DND-41 (cell line): ENCODE measurements at regions not wholly inside any gene's neighbourhood (a gene's known extent, or its start where the extent isn't known, plus 50 kb on each side); places are given as distances from the start of the nearest gene placed in this dataset.

Source experiments
- ATAC-seq: fragments of 200-7000 bp; cut with Tn5 transposase; 3 replicates; pipeline ENCODE4 v1.9.1; 2021; ENCODE audit warnings: low read depth; ENCODE audit not compliant: insufficient read depth
- DNase-seq: peaks from one replicate; pipeline ENCODE4 v3.0.0-alpha.2; 2020
- H2AFZ ChIP-seq: 2 replicates; pipeline ENCODE4 v1.6.0; 2012; ENCODE audit warnings: low read depth, low read length
- H3K27ac ChIP-seq: 2 replicates; pipeline ENCODE4 v1.5.1; 2012; ENCODE audit warnings: low read length, inconsistent platforms
- H3K27me3 ChIP-seq: fragments of 200-600 bp; sonication (generic); 2 replicates; pipeline ENCODE4 v1.6.0; 2012; ENCODE audit warnings: low read length, mild to moderate bottlenecking, inconsistent platforms; ENCODE audit not compliant: insufficient read depth, poor library complexity
- H3K36me3 ChIP-seq: 2 replicates; pipeline ENCODE4 v1.5.1; 2012; ENCODE audit warnings: low read length, inconsistent platforms; ENCODE audit not compliant: insufficient read depth
- H3K4me1 ChIP-seq: 2 replicates; pipeline ENCODE4 v1.5.1; 2012; ENCODE audit warnings: mild to moderate bottlenecking, low read length; ENCODE audit not compliant: insufficient read depth
- H3K4me2 ChIP-seq: 2 replicates; pipeline ENCODE4 v1.6.0; 2012; ENCODE audit warnings: mild to moderate bottlenecking, moderate library complexity, low read length, inconsistent platforms; ENCODE audit not compliant: insufficient read depth
- H3K4me3 ChIP-seq, 2 experiments: fragments of 200-600 bp in 1 of 2; shearing (Covaris generic) in 1 of 2; 2 replicates each; pipeline ENCODE4 v1.5.1; 2012 to 2016; ENCODE audit warnings: inconsistent platforms in 2 of 2, low read length in 2 of 2, mild to moderate bottlenecking in 2 of 2, low read depth in 1 of 2, moderate library complexity in 1 of 2
- H3K79me2 ChIP-seq: 2 replicates; pipeline ENCODE4 v1.6.0; 2012; ENCODE audit warnings: low read length, inconsistent platforms; ENCODE audit not compliant: insufficient read depth
- H3K9ac ChIP-seq: 2 replicates; pipeline ENCODE4 v1.6.0; 2012; ENCODE audit warnings: low read depth, mild to moderate bottlenecking, inconsistent platforms, low read length, moderate library complexity
- H3K9me3 ChIP-seq: 2 replicates; pipeline ENCODE4 v1.5.1; 2012; ENCODE audit warnings: low read length, moderate library complexity, mild to moderate bottlenecking, inconsistent platforms; ENCODE audit not compliant: insufficient read depth, severe bottlenecking
- H4K20me1 ChIP-seq: 2 replicates; pipeline ENCODE4 v1.6.0; 2012; ENCODE audit warnings: low read length; ENCODE audit not compliant: insufficient read depth
- CTCF ChIP-seq: IDR thresholded peaks from 2 replicates; pipeline ENCODE4 v1.5.1; 2012; ENCODE audit warnings: borderline replicate concordance, low read length, moderate library complexity, mild to moderate bottlenecking; ENCODE audit not compliant: poor library complexity, severe bottlenecking; ENCODE audit errors: extremely low read depth
- EZH2 ChIP-seq: IDR thresholded peaks from 3 replicates; pipeline ENCODE4 v1.6.1; 2012; ENCODE audit warnings: borderline replicate concordance, low read depth, mild to moderate bottlenecking, moderate library complexity, low read length, inconsistent platforms; ENCODE audit not compliant: severe bottlenecking

GRCh38 chr6:3535776-3536435 is 79.1 kb upstream of the SLC22A23 start:
- Histone ChIP-seq H3K36me3 (no peaks in the 10 kb centered on the region), H3K4me2 (no peak overlapping the region), H3K4me3 (no peak overlapping the region), H3K79me2 (no peaks in the 10 kb centered on the region), H2AFZ (no peak overlapping the region), H3K4me1 (no peaks in the 10 kb centered on the region), H3K27me3 (peaks cover 20% of the 10 kb centered on the region), H4K20me1 (no peaks in the 10 kb centered on the region; the same call in 1 of the 2 replicates), H3K9me3 (no peaks in the 10 kb centered on the region), H3K9ac (no peak overlapping the region), H3K27ac (no peak overlapping the region)
- TF ChIP-seq EZH2: no peak
- TF ChIP-seq CTCF: no peak
- DNase-seq: no peak
- ATAC-seq: no peak

- DNase-seq (no peak), ATAC-seq (no peak)
- H3K9ac ChIP-seq: no peak overlapping the region
- no peaks in the 10 kb centered on the region; the same call in 1 of the 2 replicates for H4K20me1 ChIP-seq
- H3K4me2 ChIP-seq: no peak overlapping the region
- TF ChIP-seq EZH2 (no peak), CTCF (no peak)
- H3K4me1 ChIP-seq: no peaks in the 10 kb centered on the region
- H3K27me3 ChIP-seq: peaks cover 20% of the 10 kb centered on the region
- H2AFZ ChIP-seq: no peak overlapping the region
- no peaks in the 10 kb centered on the region for H3K36me3 ChIP-seq
- no peak overlapping the region for H3K4me3 ChIP-seq
- H3K9me3 ChIP-seq: no peaks in the 10 kb centered on the region
- H3K27ac ChIP-seq: no peak overlapping the region
- no peaks in the 10 kb centered on the region for H3K79me2 ChIP-seq
These were observed 78.4 kb upstream of the SLC22A23 start for GRCh38 chr6:3535033-3535775.

- H3K79me2 ChIP-seq: no peaks in the 10 kb centered on the region
- H3K4me3 ChIP-seq: no peak overlapping the region
- no peak overlapping the region for H3K9ac ChIP-seq
- no peak overlapping the region for H3K27ac ChIP-seq
- H2AFZ ChIP-seq: no peak overlapping the region
- no peak for TF ChIP-seq CTCF
- peaks cover 20% of the 10 kb centered on the region for H3K27me3 ChIP-seq
- no peaks in the 10 kb centered on the region; the same call in 1 of the 2 replicates for H4K20me1 ChIP-seq
- no peaks in the 10 kb centered on the region for H3K9me3 ChIP-seq
- no peaks in the 10 kb centered on the region for H3K36me3 ChIP-seq
- no peak for ATAC-seq
- no peak overlapping the region for H3K4me2 ChIP-seq
- H3K4me1 ChIP-seq: no peaks in the 10 kb centered on the region
- no peak for DNase-seq
These were observed 77.7 kb upstream of the SLC22A23 start for GRCh38 chr6:3534599-3534998.

GRCh38 chr6:3533981-3534380 is 77.1 kb upstream of the SLC22A23 start:
- H3K9ac ChIP-seq: no peak overlapping the region
- no peak overlapping the region for H3K4me3 ChIP-seq
- H2AFZ ChIP-seq: no peak overlapping the region
- DNase-seq: no peak
- H3K4me2 ChIP-seq: no peak overlapping the region
- no peaks in the 10 kb centered on the region for H3K9me3 ChIP-seq
- no peak for TF ChIP-seq EZH2
- TF ChIP-seq CTCF: no peak
- peaks cover 20% of the 10 kb centered on the region for H3K27me3 ChIP-seq
- ATAC-seq: no peak
- no peaks in the 10 kb centered on the region for H3K79me2 ChIP-seq
- H3K36me3 ChIP-seq: no peaks in the 10 kb centered on the region
- no peaks in the 10 kb centered on the region; the same call in 1 of the 2 replicates for H4K20me1 ChIP-seq
- H3K4me1 ChIP-seq: no peaks in the 10 kb centered on the region
- no peak overlapping the region for H3K27ac ChIP-seq
